ENCODE measurements at regions not wholly inside any gene's neighbourhood (a gene's known extent, or its start where the extent isn't known, plus 50 kb on each side); places are given as distances from the start of the nearest gene placed in this dataset.

GRCh38 chr13:18998389-18998788, 183.2 kb downstream of the TUBA3C start (continued):
- TF ChIP-seq EZH2phosphoT487 (IDR thresholded peaks at IDR 0.05; ENCODE audit: unreplicated experiment) = no peak
- no peak for TF ChIP-seq CREB1 (CRISPR knock-in tag; IDR thresholded peaks at IDR 0.05; ENCODE audit: low read depth)
- no peak for TF ChIP-seq ZNF114 (CRISPR knock-in tag; IDR thresholded peaks at IDR 0.05)

GRCh38 chr13:18996627-18997051, 185.0 kb downstream of the TUBA3C start:
- no peaks in the 10 kb centered on the region for H3K4me1 ChIP-seq (ENCODE audit: insufficient read depth)
- Mint-ChIP-seq H3K27ac (no peak overlapping the region), H3K27me3 (ENCODE audit: insufficient read depth, low read depth, poor library complexity) (peaks cover 19% of the 10 kb centered on the region), H3K9me3 (peaks cover 100% of the 10 kb centered on the region), H3K36me3 (ENCODE audit: low read depth) (peaks cover 85% of the 10 kb centered on the region), H3K4me3 (no peak overlapping the region), H3K4me1 (no peaks in the 10 kb centered on the region; the same call in 2 of the 3 replicates)
- H3K4me2 ChIP-seq = no peak overlapping the region
- TF ChIP-seq EZH2 (IDR thresholded peaks at IDR 0.05; ENCODE audit: low read depth, unreplicated experiment) (no peak), NANOG (IDR thresholded peaks at IDR 0.05; ENCODE audit: borderline replicate concordance) (no peak), REST (IDR thresholded peaks at IDR 0.05; ENCODE audit: unreplicated experiment) (no peak), ZNF114 (CRISPR knock-in tag; IDR thresholded peaks at IDR 0.05) (no peak), POLR2AphosphoS5 (IDR thresholded peaks at IDR 0.05; ENCODE audit: low read depth) (no peak), CREB1 (CRISPR knock-in tag; IDR thresholded peaks at IDR 0.05; ENCODE audit: low read depth) (no peak), JUNB (IDR thresholded peaks at IDR 0.05; ENCODE audit: unreplicated experiment) (no peak), EZH2phosphoT487 (IDR thresholded peaks at IDR 0.05; ENCODE audit: unreplicated experiment) (no peak), STAT1 (IDR thresholded peaks at IDR 0.05; ENCODE audit: unreplicated experiment) (no peak), ZNF331 (CRISPR knock-in tag; IDR thresholded peaks at IDR 0.05; ENCODE audit: low read depth) (no peak), ETS1 (IDR thresholded peaks at IDR 0.05) (no peak)
- H4K20me1 ChIP-seq (replicated peaks; ENCODE audit: insufficient read depth) = no peaks in the 10 kb centered on the region
- no peak overlapping the region for H3K4me3 ChIP-seq
- H2AFZ ChIP-seq = no peak overlapping the region
- H3K79me2 ChIP-seq (replicated peaks; ENCODE audit: insufficient read depth) = no peaks in the 10 kb centered on the region
- H3K27ac ChIP-seq (ENCODE audit: low read depth) = no peak overlapping the region
- H3K9me2 ChIP-seq (ENCODE audit: insufficient read depth) = no peaks in the 10 kb centered on the region
- H3K27me3 ChIP-seq (ENCODE audit: insufficient read depth) = no peaks in the 10 kb centered on the region
- ATAC-seq (no peak), DNase-seq (ENCODE audit: low spot score) (no peak)
- no peaks in the 10 kb centered on the region; the same call in 1 of the 2 replicates for H3K36me3 ChIP-seq (ENCODE audit: insufficient read depth)
- no peaks in the 10 kb centered on the region for H3F3A ChIP-seq (replicated peaks; ENCODE audit: low read depth)

Data from GM23338 (cell line).